ENCODE measurements at regions not wholly inside any gene's neighbourhood (a gene's known extent, or its start where the extent isn't known, plus 50 kb on each side); places are given as distances from the start of the nearest gene placed in this dataset.

GRCh38 chr2:196437626-196438025, 201.9 kb upstream of the CCDC150 start:
- no peak for TF ChIP-seq EZH2 (IDR thresholded peaks at IDR 0.05; ENCODE audit: insufficient read depth, poor library complexity, severe bottlenecking)
- TF ChIP-seq EZH2phosphoT487 (IDR thresholded peaks at IDR 0.05; ENCODE audit: insufficient read depth, low read depth) = no peak

Data from GM23248 (cell line).